Tibial artery (tissue), 4 donors: ENCODE measurements at regions not wholly inside any gene's neighbourhood (a gene's known extent, or its start where the extent isn't known, plus 50 kb on each side); places are given as distances from the start of the nearest gene placed in this dataset.

Experiments used
- DNase-seq, 2 donors: peaks; one replicate each; pipeline ENCODE4 v3.0.0-alpha.2; 2019
- H3K27ac ChIP-seq, 2 donors: fragments of 200-600 bp; sonication (generic) in 1 of 2; 1 replicate in 1 of 2; 2 replicates in 1 of 2; pipeline ENCODE4 v1.5.1; 2018 to 2019; ENCODE audit warnings: mild to moderate bottlenecking in 1 of 2
- H3K27me3 ChIP-seq, 2 donors: fragments of 200-600 bp; sonication (generic) in 1 of 2; one replicate each; pipeline versions ENCODE4 v1.5.1 to v1.6.0; 2016 to 2019
- H3K36me3 ChIP-seq, 3 donors: fragments of 200-600 bp; sonication (generic) in 2 of 3; one replicate each; pipeline ENCODE4 v1.5.1; 2016 to 2019; ENCODE audit warnings: mild to moderate bottlenecking in 2 of 3
- H3K4me1 ChIP-seq, 4 donors: fragments of 200-600 bp; sonication (generic) in 2 of 4; 1 replicate in 3 of 4; 2 replicates in 1 of 4; pipeline ENCODE4 v1.5.1; 2016 to 2019
- H3K4me3 ChIP-seq, 2 donors: fragments of 200-600 bp; sonication (generic) in 1 of 2; 1 replicate in 1 of 2; 2 replicates in 1 of 2; pipeline ENCODE4 v1.5.1; 2018 to 2019; ENCODE audit warnings: mild to moderate bottlenecking in 2 of 2
- H3K9me3 ChIP-seq, 3 donors: fragments of 200-600 bp; sonication (generic) in 1 of 3; one replicate each; pipeline ENCODE4 v1.5.1; 2016 to 2019
- CTCF ChIP-seq, 2 experiments: fragments of 200-600 bp in 1 of 2; fragments of 450-650 bp in 1 of 2; IDR thresholded peaks; one replicate each; pipeline ENCODE4 v1.5.1; 2017 to 2019; ENCODE audit warnings: antibody characterized with exemption in 2 of 2, mild to moderate bottlenecking in 1 of 2, moderate library complexity in 1 of 2
- intact Hi-C: fragments of 100-400 bp; cut with DNase I; formaldehyde crosslinking; loops from one replicate; pipeline ENCODE4 v1.15.0; 2023; ENCODE audit warnings: low total_unique reads

- no peaks in the 10 kb centered on the region for H3K4me1 ChIP-seq
- no peaks in the 10 kb centered on the region for H3K36me3 ChIP-seq
- no peaks in the 10 kb centered on the region for H3K27me3 ChIP-seq
- intact Hi-C loops, result no loop called here
- no peak for DNase-seq
- no peak for TF ChIP-seq CTCF (IDR thresholded peaks at IDR 0.05)
- H3K27ac ChIP-seq, result no peak overlapping the region
- H3K9me3 ChIP-seq, result no peaks in the 10 kb centered on the region
- no peak overlapping the region for H3K4me3 ChIP-seq
Observed at GRCh38 chr3:153681057-153681456, 440.1 kb upstream of the ARHGEF26 start.

- TF ChIP-seq CTCF (IDR thresholded peaks at IDR 0.05), result no peak
- no peak for DNase-seq
- intact Hi-C loops, result no loop called here
- no peaks in the 10 kb centered on the region for H3K36me3 ChIP-seq
- no peaks in the 10 kb centered on the region for H3K9me3 ChIP-seq
- no peaks in the 10 kb centered on the region for H3K27me3 ChIP-seq
- no peaks in the 10 kb centered on the region for H3K4me1 ChIP-seq
- H3K27ac ChIP-seq, result no peak overlapping the region
- H3K4me3 ChIP-seq, result no peak overlapping the region
Observed at GRCh38 chr3:153688301-153689120, 432.7 kb upstream of the ARHGEF26 start.

- TF ChIP-seq CTCF (IDR thresholded peaks at IDR 0.05), result no peak
- intact Hi-C loops, result loop anchor here (5.0 kb wide), 1 partner anchor 1691 kb away; no protein-coding TSS in a partner anchor
- H3K4me1 ChIP-seq, result no peaks in the 10 kb centered on the region
- no peak overlapping the region for H3K27ac ChIP-seq
- H3K9me3 ChIP-seq, result no peaks in the 10 kb centered on the region
- no peak overlapping the region for H3K4me3 ChIP-seq
- no peak for DNase-seq
- H3K36me3 ChIP-seq, result no peaks in the 10 kb centered on the region
- no peaks in the 10 kb centered on the region for H3K27me3 ChIP-seq
Observed at GRCh38 chr3:153693207-153693606, 428.0 kb upstream of the ARHGEF26 start.

- intact Hi-C loops, result no loop called here
- no peak for TF ChIP-seq CTCF (IDR thresholded peaks at IDR 0.05)
- no peaks in the 10 kb centered on the region for H3K4me1 ChIP-seq
- no peaks in the 10 kb centered on the region for H3K27me3 ChIP-seq
- no peaks in the 10 kb centered on the region for H3K36me3 ChIP-seq
- H3K4me3 ChIP-seq, result no peak overlapping the region
- no peaks in the 10 kb centered on the region for H3K9me3 ChIP-seq
- H3K27ac ChIP-seq, result no peak overlapping the region
- DNase-seq, result no peak
Observed at GRCh38 chr3:153702106-153702505, 419.1 kb upstream of the ARHGEF26 start.

GRCh38 chr3:153704115-153704514 is 417.1 kb upstream of the ARHGEF26 start:
- no peaks in the 10 kb centered on the region for H3K36me3 ChIP-seq
- H3K27ac ChIP-seq, result no peak overlapping the region
- no peak for TF ChIP-seq CTCF (IDR thresholded peaks at IDR 0.05)
- H3K27me3 ChIP-seq, result no peaks in the 10 kb centered on the region
- no peak overlapping the region for H3K4me3 ChIP-seq
- H3K4me1 ChIP-seq, result no peaks in the 10 kb centered on the region
- H3K9me3 ChIP-seq, result no peaks in the 10 kb centered on the region
- DNase-seq, result no peak
- intact Hi-C loops, result no loop called here
